ENCODE measurements at regions not wholly inside any gene's neighbourhood (a gene's known extent, or its start where the extent isn't known, plus 50 kb on each side); places are given as distances from the start of the nearest gene placed in this dataset.
"Not testable (repeated sequence)": the region's sequence is repeated elsewhere in the genome, so short reads cannot be mapped to it uniquely, and the experiment has no call there.

- no peaks in the 10 kb centered on the region for H3K36me3 ChIP-seq (replicated peaks; ENCODE audit: control insufficient read depth, insufficient read depth, low read length)
- no peaks in the 10 kb centered on the region for H3K27me3 ChIP-seq (ENCODE audit: control insufficient read depth, insufficient read depth, low read length)
- H3K4me3 ChIP-seq (ENCODE audit: insufficient read depth, low read depth, low read length): no peak overlapping the region
- DNase-seq: no peak
Measured at GRCh38 chr11:87934182-87934581, 241.1 kb downstream of the RAB38 start.

- H3K36me3 ChIP-seq (replicated peaks; ENCODE audit: control insufficient read depth, insufficient read depth, low read length): no peaks in the 10 kb centered on the region
- H3K27me3 ChIP-seq (ENCODE audit: control insufficient read depth, insufficient read depth, low read length): no peaks in the 10 kb centered on the region
- H3K4me3 ChIP-seq (ENCODE audit: insufficient read depth, low read depth, low read length): no peak overlapping the region
- DNase-seq: no peak
Measured at GRCh38 chr11:87926250-87926970, 248.8 kb downstream of the RAB38 start.

DNA sequence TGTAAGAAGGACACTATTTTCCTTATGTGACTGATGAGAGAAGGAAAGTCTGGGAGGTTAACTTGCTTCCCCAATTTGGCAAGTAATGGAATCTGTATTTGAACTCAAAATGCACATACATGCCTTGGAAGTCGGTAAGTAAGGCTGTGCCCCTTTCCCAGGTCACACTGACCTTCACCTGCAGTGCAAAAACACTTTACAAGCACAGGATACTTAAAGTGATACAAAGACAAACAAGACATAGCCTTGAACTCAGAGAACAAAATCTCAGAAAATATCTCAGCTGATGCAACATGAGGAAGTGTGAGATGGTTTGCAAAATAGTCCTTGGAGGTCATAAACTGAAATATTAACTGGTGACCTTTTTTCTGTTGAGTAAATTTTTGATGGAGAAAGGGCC lies 251.1 kb downstream of the RAB38 start:
- H3K4me3 ChIP-seq (ENCODE audit: insufficient read depth, low read depth, low read length): no peak overlapping the region
- no peak for DNase-seq
- H3K27me3 ChIP-seq (ENCODE audit: control insufficient read depth, insufficient read depth, low read length): no peaks in the 10 kb centered on the region
- no peaks in the 10 kb centered on the region for H3K36me3 ChIP-seq (replicated peaks; ENCODE audit: control insufficient read depth, insufficient read depth, low read length)

- no peak for DNase-seq
Measured at GRCh38 chr11:87917111-87917510, 258.1 kb downstream of the RAB38 start.

DNA sequence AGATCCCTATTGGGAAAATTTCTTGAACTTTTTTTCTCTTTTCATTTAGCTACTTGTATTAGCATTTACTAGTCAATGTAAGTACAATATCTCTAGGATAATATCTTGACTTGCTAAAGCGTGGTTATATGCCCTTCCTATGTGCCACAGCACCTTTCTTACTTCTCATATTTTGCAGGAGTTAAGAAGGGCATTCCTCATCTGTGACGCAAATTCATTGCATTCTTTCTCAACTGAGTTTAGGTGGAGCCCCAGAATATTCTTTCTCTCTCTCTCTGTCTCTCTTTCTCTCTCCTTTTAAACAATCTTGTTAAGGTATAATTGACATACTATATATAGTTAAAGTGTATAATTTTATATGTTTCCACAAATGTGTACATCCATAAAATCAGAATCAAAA lies 266.1 kb downstream of the RAB38 start:
- Histone ChIP-seq H3K4me3 (ENCODE audit: insufficient read depth, low read depth, low read length) (no peak overlapping the region), H3K27me3 (ENCODE audit: control insufficient read depth, insufficient read depth, low read length) (no peaks in the 10 kb centered on the region), H3K36me3 (replicated peaks; ENCODE audit: control insufficient read depth, insufficient read depth, low read length) (no peaks in the 10 kb centered on the region)
- DNase-seq: no peak

More at GRCh38 chr11:87917111-87917510, 258.1 kb downstream of the RAB38 start:
- Histone ChIP-seq H3K27me3 (ENCODE audit: control insufficient read depth, insufficient read depth, low read length) (no peaks in the 10 kb centered on the region), H3K4me3 (ENCODE audit: insufficient read depth, low read depth, low read length) (no peak overlapping the region), H3K36me3 (replicated peaks; ENCODE audit: control insufficient read depth, insufficient read depth, low read length) (no peaks in the 10 kb centered on the region)

GRCh38 chr11:87908086-87908485 lies 267.2 kb downstream of the RAB38 start:
- H3K27me3 ChIP-seq (ENCODE audit: control insufficient read depth, insufficient read depth, low read length): no peaks in the 10 kb centered on the region
- no peak for DNase-seq
- no peak overlapping the region for H3K4me3 ChIP-seq (ENCODE audit: insufficient read depth, low read depth, low read length)
- H3K36me3 ChIP-seq (replicated peaks; ENCODE audit: control insufficient read depth, insufficient read depth, low read length): no peaks in the 10 kb centered on the region

DNA sequence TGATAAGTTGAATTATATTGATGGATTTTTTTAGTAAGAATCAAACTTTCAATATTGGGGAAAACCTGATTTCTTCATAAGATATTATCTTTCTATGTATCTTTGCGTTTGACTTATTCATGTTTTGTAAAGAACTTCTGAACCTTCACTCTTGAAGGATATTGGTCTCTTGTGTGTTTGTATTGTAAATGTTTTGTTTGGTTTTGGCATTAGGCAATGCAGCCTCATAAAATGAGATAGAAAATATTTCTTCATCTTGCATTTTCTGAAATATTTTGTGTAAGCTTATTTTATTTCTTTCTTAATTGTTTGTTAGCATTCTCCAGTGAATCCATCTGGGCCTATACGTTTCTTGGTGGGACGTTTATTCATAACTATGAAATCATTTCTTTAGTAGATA lies 271.9 kb downstream of the RAB38 start:
- DNase-seq: no peak
- Histone ChIP-seq H3K4me3 (ENCODE audit: insufficient read depth, low read depth, low read length) (no peak overlapping the region), H3K27me3 (ENCODE audit: control insufficient read depth, insufficient read depth, low read length) (no peaks in the 10 kb centered on the region), H3K36me3 (replicated peaks; ENCODE audit: control insufficient read depth, insufficient read depth, low read length) (no peaks in the 10 kb centered on the region)

GRCh38 chr11:87901341-87901740 lies 273.9 kb downstream of the RAB38 start:
- no peaks in the 10 kb centered on the region for H3K27me3 ChIP-seq (ENCODE audit: control insufficient read depth, insufficient read depth, low read length)
- DNase-seq: no peak
- H3K36me3 ChIP-seq (replicated peaks; ENCODE audit: control insufficient read depth, insufficient read depth, low read length): no peaks in the 10 kb centered on the region
- H3K4me3 ChIP-seq (ENCODE audit: insufficient read depth, low read depth, low read length): no peak overlapping the region

GRCh38 chr11:87897921-87898320 lies 277.3 kb downstream of the RAB38 start:
- Histone ChIP-seq H3K4me3 (ENCODE audit: insufficient read depth, low read depth, low read length) (no peak overlapping the region), H3K27me3 (ENCODE audit: control insufficient read depth, insufficient read depth, low read length) (no peaks in the 10 kb centered on the region), H3K36me3 (replicated peaks; ENCODE audit: control insufficient read depth, insufficient read depth, low read length) (no peaks in the 10 kb centered on the region)
- no peak for DNase-seq

DNA sequence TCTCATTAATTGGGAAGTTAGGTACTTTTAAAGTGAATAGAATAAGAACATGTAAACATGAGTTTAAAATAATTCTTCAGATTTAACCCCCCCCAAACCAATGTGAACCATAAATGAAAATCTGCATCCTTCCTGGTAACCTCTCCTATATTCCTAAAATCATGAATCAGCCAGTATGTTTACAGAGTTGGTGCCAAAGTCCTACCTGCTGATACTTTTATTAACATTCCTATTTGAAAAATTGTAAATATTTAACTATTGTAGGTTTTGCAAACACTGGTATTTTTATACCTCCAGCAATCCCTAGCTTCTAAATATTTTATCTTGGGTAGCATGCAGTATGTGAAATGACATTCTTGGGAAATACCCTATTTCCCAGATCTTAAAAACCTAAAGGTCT lies 278.2 kb downstream of the RAB38 start:
- no peak for DNase-seq
- H3K36me3 ChIP-seq (replicated peaks; ENCODE audit: control insufficient read depth, insufficient read depth, low read length): no peaks in the 10 kb centered on the region
- no peaks in the 10 kb centered on the region for H3K27me3 ChIP-seq (ENCODE audit: control insufficient read depth, insufficient read depth, low read length)
- no peak overlapping the region for H3K4me3 ChIP-seq (ENCODE audit: insufficient read depth, low read depth, low read length)

GRCh38 chr11:87894961-87895360 lies 280.3 kb downstream of the RAB38 start:
- no peak for DNase-seq

GRCh38 chr11:87892291-87892690 lies 283.0 kb downstream of the RAB38 start:
- H3K27me3 ChIP-seq (ENCODE audit: control insufficient read depth, insufficient read depth, low read length): no peaks in the 10 kb centered on the region
- no peaks in the 10 kb centered on the region for H3K36me3 ChIP-seq (replicated peaks; ENCODE audit: control insufficient read depth, insufficient read depth, low read length)
- no peak overlapping the region for H3K4me3 ChIP-seq (ENCODE audit: insufficient read depth, low read depth, low read length)
- DNase-seq: no peak

More at GRCh38 chr11:87894961-87895360, 280.3 kb downstream of the RAB38 start:
- no peak overlapping the region for H3K4me3 ChIP-seq (ENCODE audit: insufficient read depth, low read depth, low read length)
- H3K27me3 ChIP-seq (ENCODE audit: control insufficient read depth, insufficient read depth, low read length): no peaks in the 10 kb centered on the region
- no peaks in the 10 kb centered on the region for H3K36me3 ChIP-seq (replicated peaks; ENCODE audit: control insufficient read depth, insufficient read depth, low read length)

DNA sequence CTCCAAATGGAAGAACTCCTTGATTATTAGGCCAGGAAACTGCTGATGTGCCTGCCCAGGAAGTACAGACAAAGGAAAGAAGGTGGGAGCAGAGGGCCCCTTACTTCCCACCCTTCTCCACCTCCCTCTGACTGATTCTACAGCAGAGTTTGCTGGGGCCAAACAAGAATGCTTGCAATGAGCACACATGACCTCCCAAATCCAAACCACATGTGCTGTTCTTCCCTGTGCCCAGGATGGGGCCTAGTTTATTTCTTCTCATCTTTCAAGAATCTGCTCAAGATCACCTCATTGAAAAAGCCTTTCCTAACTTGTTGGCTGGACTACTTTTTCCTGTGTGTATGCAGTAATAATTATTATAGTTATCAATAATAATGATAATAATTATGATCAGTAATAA lies 286.1 kb downstream of the RAB38 start:
- DNase-seq: no peak
- H3K36me3 ChIP-seq (replicated peaks; ENCODE audit: control insufficient read depth, insufficient read depth, low read length): no peaks in the 10 kb centered on the region

DNA sequence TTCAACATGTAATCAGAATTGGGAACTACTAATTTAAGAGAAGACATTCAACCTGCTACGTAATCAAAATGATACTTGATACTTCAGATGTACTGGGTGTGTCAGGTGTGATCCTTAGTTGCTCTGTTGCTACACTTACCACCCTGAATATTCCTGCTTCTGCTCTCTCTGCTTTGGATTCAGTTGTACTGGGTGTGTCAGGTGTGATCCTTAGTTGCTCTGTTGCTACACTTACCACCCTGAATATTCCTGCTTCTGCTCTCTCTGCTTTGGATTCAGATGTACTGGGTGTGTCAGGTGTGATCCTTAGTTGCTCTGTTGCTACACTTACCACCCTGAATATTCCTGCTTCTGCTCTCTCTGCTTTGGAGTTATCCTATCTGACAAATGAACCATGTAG lies 290.2 kb downstream of the RAB38 start:
- DNase-seq; H3K27me3 ChIP-seq (ENCODE audit: control insufficient read depth, insufficient read depth, low read length); H3K4me3 ChIP-seq (ENCODE audit: insufficient read depth, low read depth, low read length); H3K36me3 ChIP-seq (replicated peaks; ENCODE audit: control insufficient read depth, insufficient read depth, low read length): not testable (repeated sequence)

More for the DNA sequence above, 286.1 kb downstream of the RAB38 start:
- Histone ChIP-seq H3K27me3 (ENCODE audit: control insufficient read depth, insufficient read depth, low read length) (no peaks in the 10 kb centered on the region), H3K4me3 (ENCODE audit: insufficient read depth, low read depth, low read length) (no peak overlapping the region)

DNA sequence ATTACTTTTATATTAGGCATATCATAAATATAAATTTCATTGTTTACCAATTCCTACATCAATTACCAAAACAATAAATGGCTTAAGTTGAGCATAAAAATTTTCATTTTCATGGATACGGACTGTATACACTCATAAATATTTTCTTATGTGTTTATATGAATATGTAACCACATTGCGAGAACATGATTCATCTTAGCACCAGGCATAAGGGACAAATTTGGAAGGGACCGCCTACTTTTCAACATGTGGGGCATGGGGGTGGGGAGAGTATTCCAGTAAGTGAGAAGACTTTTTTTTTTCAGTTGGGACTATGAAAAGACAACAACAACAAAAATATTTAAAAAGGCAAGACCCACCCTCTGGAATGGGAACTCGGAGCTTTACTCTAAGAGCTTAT lies 296.1 kb downstream of the RAB38 start:
- H3K4me3 ChIP-seq (ENCODE audit: insufficient read depth, low read depth, low read length): no peak overlapping the region
- no peaks in the 10 kb centered on the region for H3K36me3 ChIP-seq (replicated peaks; ENCODE audit: control insufficient read depth, insufficient read depth, low read length)
- no peaks in the 10 kb centered on the region for H3K27me3 ChIP-seq (ENCODE audit: control insufficient read depth, insufficient read depth, low read length)
- no peak for DNase-seq

GRCh38 chr11:87878373-87878825 lies 296.8 kb downstream of the RAB38 start:
- H3K27me3 ChIP-seq (ENCODE audit: control insufficient read depth, insufficient read depth, low read length): no peaks in the 10 kb centered on the region
- no peak for DNase-seq
- H3K36me3 ChIP-seq (replicated peaks; ENCODE audit: control insufficient read depth, insufficient read depth, low read length): no peaks in the 10 kb centered on the region
- no peak overlapping the region for H3K4me3 ChIP-seq (ENCODE audit: insufficient read depth, low read depth, low read length)

All from H7 (cell line).